Mesenchymal stem cell (in vitro differentiated cells and primary cell): ENCODE measurements at regions not wholly inside any gene's neighbourhood (a gene's known extent, or its start where the extent isn't known, plus 50 kb on each side); places are given as distances from the start of the nearest gene placed in this dataset.

Experiments
- DNase-seq: peaks from one replicate; pipeline ENCODE4 v3.0.0-alpha.2; 2013
- H2AFZ ChIP-seq: one replicate; pipeline ENCODE4 v1.6.1; 2013; ENCODE audit warnings: low read depth, mild to moderate bottlenecking, control low read depth, inconsistent platforms, low read length, moderate library complexity
- H2AK5ac ChIP-seq: 2 replicates; pipeline ENCODE4 v1.6.1; 2013; ENCODE audit warnings: low read length, moderate library complexity, mild to moderate bottlenecking, inconsistent platforms; ENCODE audit not compliant: severe bottlenecking
- H2BK120ac ChIP-seq: one replicate; pipeline ENCODE4 v1.6.1; 2013; ENCODE audit warnings: low read depth, mild to moderate bottlenecking, inconsistent platforms, low read length, moderate library complexity
- H2BK12ac ChIP-seq, 2 experiments: one replicate each; pipeline ENCODE4 v1.6.1; 2013; ENCODE audit warnings: inconsistent platforms in 2 of 2, low read length in 2 of 2, mild to moderate bottlenecking in 2 of 2, moderate library complexity in 2 of 2, control low read depth in 1 of 2
- H2BK15ac ChIP-seq: one replicate; pipeline ENCODE4 v1.6.1; 2013; ENCODE audit warnings: mild to moderate bottlenecking, low read depth, inconsistent platforms; ENCODE audit not compliant: poor library complexity, severe bottlenecking
- H2BK5ac ChIP-seq: 2 replicates; pipeline ENCODE4 v1.6.1; 2013; ENCODE audit warnings: low read depth, mild to moderate bottlenecking, low read length, control low read depth, inconsistent platforms; ENCODE audit not compliant: poor library complexity, severe bottlenecking
- H3K14ac ChIP-seq, 2 experiments: one replicate each; pipeline ENCODE4 v1.6.1; 2013; ENCODE audit warnings: inconsistent platforms in 2 of 2, low read length in 2 of 2, control low read depth in 1 of 2, mild to moderate bottlenecking in 1 of 2, moderate library complexity in 1 of 2
- H3K18ac ChIP-seq, 2 experiments: one replicate each; pipeline ENCODE4 v1.6.1; 2013; ENCODE audit warnings: inconsistent platforms in 2 of 2, low read length in 2 of 2, control low read depth in 1 of 2, low read depth in 1 of 2, mild to moderate bottlenecking in 1 of 2
- H3K23ac ChIP-seq, 2 experiments: one replicate each; pipeline ENCODE4 v1.6.1; 2013; ENCODE audit warnings: inconsistent platforms in 2 of 2, low read length in 2 of 2, mild to moderate bottlenecking in 2 of 2, moderate library complexity in 2 of 2, control low read depth in 1 of 2
- H3K27ac ChIP-seq: 2 replicates; pipeline ENCODE4 v1.5.1; 2013; ENCODE audit warnings: mild to moderate bottlenecking, moderate library complexity, low read length, control low read depth, inconsistent platforms; ENCODE audit not compliant: poor library complexity, severe bottlenecking
- H3K27me3 ChIP-seq, 2 experiments: 2 replicates each; pipeline versions ENCODE4 v1.6.1 to v1.7.0; 2013; ENCODE audit warnings: low read length in 2 of 2, mild to moderate bottlenecking in 2 of 2, moderate library complexity in 2 of 2, control low read depth in 1 of 2, inconsistent platforms in 1 of 2; ENCODE audit not compliant: control insufficient read depth in 1 of 2, insufficient read depth in 1 of 2
- H3K36me3 ChIP-seq, 2 experiments: 2 replicates each; pipeline versions ENCODE4 v1.6.1 to v1.7.0; 2013; ENCODE audit warnings: low read length in 2 of 2, control low read depth in 1 of 2, inconsistent platforms in 1 of 2, low read depth in 1 of 2, mild to moderate bottlenecking in 1 of 2; ENCODE audit not compliant: insufficient read depth in 2 of 2, control insufficient read depth in 1 of 2
- H3K4ac ChIP-seq, 2 experiments: one replicate each; pipeline ENCODE4 v1.6.1; 2013; ENCODE audit warnings: inconsistent platforms in 2 of 2, low read length in 2 of 2, mild to moderate bottlenecking in 2 of 2, moderate library complexity in 2 of 2, control low read depth in 1 of 2, low read depth in 1 of 2
- H3K4me1 ChIP-seq: 2 replicates; pipeline ENCODE4 v1.6.1; 2013; ENCODE audit warnings: low read depth, low read length, control low read depth; ENCODE audit not compliant: control insufficient read depth, insufficient read depth
- H3K4me2 ChIP-seq: 2 replicates; pipeline ENCODE4 v1.6.1; 2013; ENCODE audit warnings: low read length, mild to moderate bottlenecking, inconsistent platforms; ENCODE audit not compliant: poor library complexity, severe bottlenecking
- H3K4me3 ChIP-seq, 2 experiments: 2 replicates each; pipeline versions ENCODE4 v1.5.1 to v1.7.0; 2013; ENCODE audit warnings: low read length in 2 of 2, mild to moderate bottlenecking in 2 of 2, control low read depth in 1 of 2, low read depth in 1 of 2; ENCODE audit not compliant: insufficient read depth in 1 of 2
- H3K79me1 ChIP-seq: replicated peaks from 2 replicates; pipeline ENCODE4 v1.6.1; 2013; ENCODE audit warnings: mild to moderate bottlenecking, control low read depth, low read length, inconsistent platforms; ENCODE audit not compliant: poor library complexity, severe bottlenecking
- H3K9ac ChIP-seq: 2 replicates; pipeline ENCODE4 v1.7.0; 2013; ENCODE audit warnings: mild to moderate bottlenecking, low read length, moderate library complexity
- H3K9me3 ChIP-seq: 2 replicates; pipeline ENCODE4 v1.7.0; 2013; ENCODE audit warnings: mild to moderate bottlenecking, low read length; ENCODE audit not compliant: control insufficient read depth
- H4K8ac ChIP-seq: one replicate; pipeline ENCODE4 v1.6.1; 2013; ENCODE audit warnings: inconsistent platforms, mild to moderate bottlenecking, low read length, moderate library complexity
- H4K91ac ChIP-seq: one replicate; pipeline ENCODE4 v1.6.1; 2013; ENCODE audit warnings: mild to moderate bottlenecking, low read length, inconsistent platforms
- WGBS: methylation state at CpG from one replicate; pipeline ENCODE4 v1.1.7; 2013; ENCODE audit warnings: mixed read lengths; 5-methylcytosine and 5-hydroxymethylcytosine counted together

DNA sequence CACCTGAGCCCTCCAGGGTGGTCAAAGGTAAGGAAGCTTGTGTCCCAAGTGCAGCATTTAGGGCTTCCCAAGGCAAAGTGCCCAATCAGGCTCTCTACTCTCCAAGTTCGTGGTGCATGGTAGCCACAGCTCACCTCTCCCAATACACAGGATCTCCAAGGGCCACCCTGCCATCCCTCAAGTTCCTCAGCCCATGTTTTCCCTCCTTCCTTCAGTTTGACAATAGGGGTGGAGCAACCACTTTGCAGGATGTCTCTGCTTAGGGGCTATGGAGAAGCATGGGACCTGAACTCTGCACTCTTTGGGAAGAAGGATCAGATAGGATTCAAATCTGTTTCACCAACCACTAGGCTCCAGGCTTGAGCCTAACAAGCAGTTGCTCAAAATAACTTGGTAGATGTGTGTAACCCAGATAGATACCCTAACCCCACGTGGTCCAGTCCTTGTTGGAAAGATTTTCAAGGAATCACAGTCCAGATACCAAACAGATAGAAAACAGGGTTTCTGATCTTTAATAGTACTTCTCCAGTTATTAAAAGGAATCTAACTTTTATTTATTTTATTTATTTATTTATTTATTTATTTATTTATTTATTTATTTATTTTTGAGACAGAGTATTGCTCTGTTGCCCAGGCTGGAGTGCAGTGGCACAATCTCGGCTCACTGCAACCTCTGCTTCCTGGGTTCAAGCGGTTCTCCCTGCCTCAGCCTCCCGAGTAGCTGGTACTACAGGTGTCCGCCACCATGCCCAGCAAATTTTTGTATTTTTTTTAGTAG, 248.1 kb downstream of the CTTN start:
- H3K14ac ChIP-seq, result no peak overlapping the region
- no peak overlapping the region for H3K4ac ChIP-seq
- H3K23ac ChIP-seq, result no peak overlapping the region
- H3K9ac ChIP-seq, result no peak overlapping the region
- H3K4me1 ChIP-seq, result peaks cover 2% of the 10 kb centered on the region
- no peaks in the 10 kb centered on the region for H3K36me3 ChIP-seq
- H3K9me3 ChIP-seq, result no peaks in the 10 kb centered on the region
- no peak overlapping the region for H2BK15ac ChIP-seq
- WGBS, result 59% methylated on average over 6 of the region's 6 CpGs
- no peak overlapping the region for H3K27ac ChIP-seq
- no peak overlapping the region for H2BK12ac ChIP-seq
- H2BK5ac ChIP-seq, result no peak overlapping the region
- no peak overlapping the region for H2AK5ac ChIP-seq
- H3K4me2 ChIP-seq, result no peak overlapping the region
- no peak overlapping the region for H4K91ac ChIP-seq
- H3K4me3 ChIP-seq, result no peak overlapping the region
- no peak overlapping the region for H4K8ac ChIP-seq
- H3K27me3 ChIP-seq, result peaks cover 4 to 10% of the 10 kb centered on the region in 2 experiments
- peaks cover 9% of the 10 kb centered on the region for H3K79me1 ChIP-seq
- H2AFZ ChIP-seq, result no peak overlapping the region
- H3K18ac ChIP-seq, result no peak overlapping the region
- no peak for DNase-seq
- H2BK120ac ChIP-seq, result no peak overlapping the region

DNA sequence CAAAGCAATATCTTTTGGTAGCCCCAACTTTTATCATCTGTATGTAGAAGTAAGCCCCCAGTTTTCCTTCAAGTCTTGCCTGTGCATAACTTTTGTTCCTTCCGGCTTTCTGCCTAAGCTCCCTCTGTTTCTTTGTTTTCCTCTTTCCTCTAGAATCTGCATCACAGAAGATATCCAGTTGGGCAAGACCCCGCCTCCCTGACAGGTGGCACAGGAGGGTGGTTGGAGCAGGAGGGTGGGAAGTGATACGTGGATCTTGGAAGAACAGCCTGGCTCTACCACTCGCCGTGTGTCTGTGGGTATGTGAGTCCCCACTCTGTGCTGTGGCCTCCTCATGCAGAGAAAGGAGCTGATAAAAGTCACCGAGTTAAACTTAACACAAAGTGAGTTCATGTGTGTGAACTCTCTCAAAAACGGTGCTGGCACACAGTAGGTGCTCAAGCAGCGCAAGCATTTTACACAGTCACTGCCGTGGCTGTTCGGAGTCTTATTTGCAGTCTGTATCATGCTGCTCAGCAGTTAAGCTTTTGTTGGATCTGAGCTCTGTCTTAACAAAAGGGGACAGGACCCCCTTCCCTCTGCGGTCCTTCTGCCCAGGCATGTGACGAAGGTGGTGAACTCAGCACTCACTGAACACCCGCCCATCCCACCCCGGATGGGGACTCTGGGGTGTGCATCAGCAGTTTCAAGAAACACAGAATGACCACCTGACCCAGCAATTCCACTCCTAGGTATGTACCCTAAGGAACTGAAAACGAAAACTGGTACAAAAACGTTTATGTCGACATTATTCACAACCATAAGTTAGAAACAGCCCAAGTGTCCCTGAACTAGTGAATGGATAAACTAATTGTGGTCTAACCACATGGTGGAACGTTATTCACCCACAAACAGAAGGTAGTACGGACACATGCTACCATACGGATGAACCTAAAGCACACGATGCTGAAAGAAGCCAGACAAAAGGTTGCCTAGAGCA, 249.1 kb downstream of the CTTN start:
- Histone ChIP-seq H3K14ac (no peak overlapping the region), H3K9me3 (no peaks in the 10 kb centered on the region), H2AK5ac (no peak overlapping the region), H4K91ac (no peak overlapping the region), H3K79me1 (peaks cover 11% of the 10 kb centered on the region), H3K9ac (no peak overlapping the region), H3K27me3 (peaks cover 4 to 10% of the 10 kb centered on the region in 2 experiments), H3K18ac (no peak overlapping the region), H3K27ac (no peak overlapping the region), H2BK12ac (no peak overlapping the region), H3K23ac (no peak overlapping the region), H3K4ac (no peak overlapping the region), H3K36me3 (no peaks in the 10 kb centered on the region), H3K4me2 (no peak overlapping the region), H3K4me1 (peaks cover 2% of the 10 kb centered on the region), H2BK15ac (no peak overlapping the region), H2AFZ (no peak overlapping the region), H3K4me3 (no peak overlapping the region), H2BK120ac (no peak overlapping the region), H4K8ac (no peak overlapping the region), H2BK5ac (no peak overlapping the region)
- WGBS, result 63% methylated on average over 21 of the region's 21 CpGs
- no peak for DNase-seq

DNA sequence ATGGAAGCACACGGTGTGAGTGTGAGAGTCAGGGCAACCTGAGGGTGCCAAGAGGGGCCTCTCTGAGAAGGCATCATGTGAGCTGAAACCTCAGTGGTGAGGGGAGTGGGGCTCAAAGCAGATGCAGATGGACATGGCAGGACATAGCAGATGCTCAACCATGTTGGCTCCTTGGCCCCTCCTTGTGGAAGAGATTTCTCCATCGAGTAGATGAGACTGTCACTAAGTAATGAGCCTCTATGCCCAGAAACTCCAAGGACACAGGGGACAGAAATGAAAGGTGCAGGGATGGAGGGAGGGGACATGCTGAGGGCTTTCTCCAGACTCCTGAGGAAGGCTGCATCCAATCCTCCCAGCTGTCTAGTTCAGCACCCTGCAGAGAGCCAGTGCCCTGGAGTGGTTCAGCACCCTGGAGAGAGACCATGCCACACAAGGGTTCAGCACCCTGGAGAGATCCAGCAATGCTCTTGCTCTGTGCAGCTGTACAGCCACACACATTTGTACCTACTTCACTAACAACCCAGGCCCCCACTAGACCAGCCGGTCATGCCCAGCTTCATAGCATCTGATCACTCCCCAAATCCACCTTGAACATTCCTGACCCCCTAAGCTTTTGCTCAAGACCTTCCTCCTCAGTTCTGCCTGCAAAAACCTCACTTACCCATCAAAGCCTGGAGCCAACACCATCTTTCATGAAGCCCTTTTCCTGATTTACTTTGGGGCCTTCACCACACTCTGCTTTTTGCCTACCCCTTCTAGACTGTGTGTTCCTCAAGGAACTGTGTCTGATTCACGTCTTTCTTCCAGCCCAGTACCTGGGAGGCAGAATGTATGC, 252.0 kb downstream of the CTTN start:
- Histone ChIP-seq H3K4me1 (no peaks in the 10 kb centered on the region), H3K79me1 (peaks cover 9% of the 10 kb centered on the region), H3K9ac (no peak overlapping the region), H2AFZ (no peak overlapping the region), H4K8ac (no peak overlapping the region), H4K91ac (no peak overlapping the region), H2BK12ac (no peak overlapping the region), H2BK15ac (no peak overlapping the region), H3K14ac (no peak overlapping the region), H2BK5ac (no peak overlapping the region), H3K36me3 (no peaks in the 10 kb centered on the region), H3K18ac (no peak overlapping the region), H3K4ac (no peak overlapping the region), H3K4me3 (no peak overlapping the region), H3K4me2 (no peak overlapping the region), H3K9me3 (no peaks in the 10 kb centered on the region), H3K27me3 (peaks cover 4 to 10% of the 10 kb centered on the region in 2 experiments), H3K27ac (no peak overlapping the region), H2BK120ac (no peak overlapping the region), H2AK5ac (no peak overlapping the region), H3K23ac (no peak overlapping the region)
- peak; percentile 75 for DNase-seq
- WGBS, result 51% methylated on average over 4 of the region's 4 CpGs
